ENCODE measurements at regions not wholly inside any gene's neighbourhood (a gene's known extent, or its start where the extent isn't known, plus 50 kb on each side); places are given as distances from the start of the nearest gene placed in this dataset.

GRCh38 chr20:8972963-8973705, 95.8 kb upstream of the PLCB4 start:
- no peak overlapping the region for H2BK120ac ChIP-seq (replicated peaks; ENCODE audit: low read depth, low read length)
- H3K79me1 ChIP-seq (ENCODE audit: low read depth, low read length): no peaks in the 10 kb centered on the region
- peak overlapping the region; percentile 43; the same call in 1 of the 2 replicates for H2BK20ac ChIP-seq (ENCODE audit: low read length)
- no peak overlapping the region for H4K91ac ChIP-seq (replicated peaks; ENCODE audit: insufficient read length, low read length)
- 86% methylated on average over 4 of the region's 4 CpGs; no CpG with 5 or more reads in 1 of the 2 experiments for WGBS, 2 experiments (ENCODE audit: extremely low coverage in 1 of 2, insufficient coverage in 1 of 2, insufficient read length in 1 of 2, insufficient replicate concordance in 2 of 2, low coverage in 1 of 2, low lambda C conversion rate in 2 of 2, missing lambda C conversion rate in 1 of 2)
- H3K23ac ChIP-seq (ENCODE audit: insufficient read length): no peak overlapping the region
- H3K27ac ChIP-seq (ENCODE audit: low read depth, low read length): no peak overlapping the region
- H2AK5ac ChIP-seq (ENCODE audit: low read depth, low read length): no peak overlapping the region
- H3K4ac ChIP-seq (replicated peaks; ENCODE audit: insufficient read length, low read depth, low read length): no peak overlapping the region
- no peaks in the 10 kb centered on the region for H3K23me2 ChIP-seq (ENCODE audit: low read depth, low read length)
- ChIA-PET CTCF (ENCODE audit: partially characterized antibody) (no interaction called here), POLR2A (ENCODE audit: partially characterized antibody) (no interaction called here)
- H3K18ac ChIP-seq (ENCODE audit: extremely low read depth, low read length): no peak overlapping the region
- TF ChIP-seq SP2 (IDR thresholded peaks at IDR 0.05; ENCODE audit: low read length) (no peak), HDAC2 (IDR thresholded peaks at IDR 0.05; ENCODE audit: borderline replicate concordance in 1 of 2, low read depth in 2 of 2, low read length in 2 of 2) (no peak), SIN3A (conservative IDR thresholded peaks at IDR 0.05 in 1 of 2, IDR thresholded peaks at IDR 0.05 in 1 of 2; ENCODE audit: low read depth in 1 of 2, low read length in 2 of 2) (no peak), CREB1 (IDR thresholded peaks at IDR 0.05) (no peak), USF2 (IDR thresholded peaks at IDR 0.05; ENCODE audit: low read length) (no peak), MAFK (IDR thresholded peaks at IDR 0.05; ENCODE audit: low read depth, low read length) (no peak), GABPA (IDR thresholded peaks at IDR 0.05; ENCODE audit: borderline replicate concordance, insufficient read depth, low read length) (no peak), FOSL1 (IDR thresholded peaks at IDR 0.05; ENCODE audit: insufficient read depth, low read depth, low read length) (no peak), NRF1 (IDR thresholded peaks at IDR 0.05; ENCODE audit: low read depth, low read length) (no peak), EGR1 (IDR thresholded peaks at IDR 0.05; ENCODE audit: borderline replicate concordance, low read depth, low read length) (no peak)
- H3K9me3 ChIP-seq (ENCODE audit: insufficient read depth in 2 of 2, low read depth in 1 of 2, low read length in 1 of 2): no peaks in the 10 kb centered on the region
- no peaks in the 10 kb centered on the region for H3K79me2 ChIP-seq (ENCODE audit: control insufficient read depth in 1 of 2, insufficient read depth in 2 of 2, low read length in 2 of 2)
- no peak overlapping the region for H4K8ac ChIP-seq (ENCODE audit: extremely low read depth, insufficient read depth, low read length)
- H4K20me1 ChIP-seq (replicated peaks in 1 of 2; ENCODE audit: control insufficient read depth in 1 of 2, insufficient read depth in 2 of 2, low read length in 2 of 2): no peaks in the 10 kb centered on the region
- no peak overlapping the region; the same call in 1 of the 2 replicates for H2BK12ac ChIP-seq (ENCODE audit: low read depth, low read length)
- FAIRE-seq (no peak), DNase-seq (ENCODE audit: low read depth in 1 of 2, low spot score in 2 of 2) (no peak)
- H3K56ac ChIP-seq (replicated peaks; ENCODE audit: insufficient read length, low read depth, low read length): no peak overlapping the region
- H2BK5ac ChIP-seq (ENCODE audit: low read depth, low read length): 0 out of 2 replicates have a peak overlapping the region, but pooled peaks have one; percentile 3
- H3K14ac ChIP-seq (ENCODE audit: insufficient read length): no peak overlapping the region
- H4K5ac ChIP-seq (ENCODE audit: insufficient read length, low read depth, low read length): no peak overlapping the region
- H3K36me3 ChIP-seq (ENCODE audit: control insufficient read depth in 2 of 4, insufficient read depth in 4 of 4, low read length in 3 of 4): no peaks in the 10 kb centered on the region
- H3K4me2 ChIP-seq (ENCODE audit: insufficient read depth in 1 of 2, low read depth in 2 of 2, low read length in 2 of 2): no peak overlapping the region
- H3K27me3 ChIP-seq (replicated peaks in 1 of 4; ENCODE audit: control insufficient read depth in 3 of 4, extremely low read depth in 1 of 4, insufficient read depth in 3 of 4, low read length in 3 of 4): no peaks in the 10 kb centered on the region
- H2BK15ac ChIP-seq (ENCODE audit: low read length): no peak overlapping the region
- H3K4me3 ChIP-seq (ENCODE audit: extremely low read depth in 1 of 4, insufficient read depth in 2 of 4, low read depth in 3 of 4, low read length in 4 of 4): no peak overlapping the region
- H3K9ac ChIP-seq (replicated peaks in 1 of 4; ENCODE audit: extremely low read depth in 1 of 4, low read depth in 3 of 4, low read length in 3 of 4): no peak overlapping the region
- peaks cover 0 to 8% (median 2%) of the 10 kb centered on the region in 4 experiments; a peak in 2 of 7 replicates for H3K4me1 ChIP-seq (replicated peaks in 1 of 4; ENCODE audit: control insufficient read depth in 3 of 4, insufficient read depth in 4 of 4, low read length in 3 of 4)
- H2AFZ ChIP-seq (ENCODE audit: low read length): no peak overlapping the region
